Stomach smooth muscle (tissue), 2 donors: ENCODE measurements at regions not wholly inside any gene's neighbourhood (a gene's known extent, or its start where the extent isn't known, plus 50 kb on each side); places are given as distances from the start of the nearest gene placed in this dataset.

ENCODE experiments used
- H3K27ac ChIP-seq: one replicate; pipeline ENCODE4 v1.7.0; 2013; ENCODE audit warnings: mild to moderate bottlenecking, low read length, inconsistent platforms
- H3K27me3 ChIP-seq, 2 donors: one replicate each; pipeline ENCODE4 v1.7.0; 2013; ENCODE audit warnings: low read length in 2 of 2; ENCODE audit not compliant: insufficient read depth in 2 of 2, control insufficient read depth in 1 of 2
- H3K36me3 ChIP-seq, 2 donors: one replicate each; pipeline ENCODE4 v1.7.0; 2013; ENCODE audit warnings: low read length in 2 of 2; ENCODE audit not compliant: control insufficient read depth in 2 of 2, insufficient read depth in 2 of 2
- H3K4me1 ChIP-seq: one replicate; pipeline ENCODE4 v1.7.0; 2013; ENCODE audit warnings: low read length; ENCODE audit not compliant: control insufficient read depth, insufficient read depth
- H3K4me3 ChIP-seq, 2 donors: one replicate each; pipeline ENCODE4 v1.7.0; 2013; ENCODE audit warnings: low read length in 2 of 2
- H3K9ac ChIP-seq, 2 donors: one replicate each; pipeline ENCODE4 v1.7.0; 2013; ENCODE audit warnings: low read length in 2 of 2, mild to moderate bottlenecking in 1 of 2
- H3K9me3 ChIP-seq, 2 donors: one replicate each; pipeline ENCODE4 v1.7.0; 2013; ENCODE audit warnings: low read length in 2 of 2; ENCODE audit not compliant: control insufficient read depth in 2 of 2
- donor health status: healthy.
- donor health status: Pancreatic carcinoma.

GRCh38 chr7:67447297-67447696 is 450.7 kb downstream of the TYW1 start:
- H3K9me3 ChIP-seq, result peaks cover 5 to 6% of the 10 kb centered on the region in 2 donors
- no peak overlapping the region for H3K27ac ChIP-seq
- no peak overlapping the region for H3K4me3 ChIP-seq
- H3K36me3 ChIP-seq, result no peaks in the 10 kb centered on the region
- H3K9ac ChIP-seq, result no peak overlapping the region
- H3K27me3 ChIP-seq, result no peaks in the 10 kb centered on the region
- H3K4me1 ChIP-seq, result no peaks in the 10 kb centered on the region

- no peaks in the 10 kb centered on the region for H3K36me3 ChIP-seq
- no peak overlapping the region for H3K9ac ChIP-seq
Measured at GRCh38 chr7:67448271-67448670, 451.6 kb downstream of the TYW1 start.

GRCh38 chr7:67450171-67450570 is 453.5 kb downstream of the TYW1 start:
- Histone ChIP-seq H3K9me3 (peaks cover 0 to 5% of the 10 kb centered on the region in 2 donors), H3K36me3 (no peaks in the 10 kb centered on the region), H3K27me3 (no peaks in the 10 kb centered on the region), H3K4me3 (no peak overlapping the region), H3K27ac (no peak overlapping the region), H3K4me1 (no peaks in the 10 kb centered on the region), H3K9ac (no peak overlapping the region)

More at GRCh38 chr7:67448271-67448670, 451.6 kb downstream of the TYW1 start:
- Histone ChIP-seq H3K4me1 (no peaks in the 10 kb centered on the region), H3K9me3 (peaks cover 5 to 6% of the 10 kb centered on the region in 2 donors), H3K27ac (no peak overlapping the region), H3K4me3 (no peak overlapping the region), H3K27me3 (no peaks in the 10 kb centered on the region)

- Histone ChIP-seq H3K9ac (no peak overlapping the region), H3K27me3 (no peaks in the 10 kb centered on the region), H3K9me3 (peaks cover 0 to 5% of the 10 kb centered on the region in 2 donors), H3K36me3 (no peaks in the 10 kb centered on the region), H3K4me1 (no peaks in the 10 kb centered on the region), H3K27ac (no peak overlapping the region), H3K4me3 (no peak overlapping the region)
Measured at GRCh38 chr7:67451306-67451705, 454.7 kb downstream of the TYW1 start.

GRCh38 chr7:67452516-67453026 is 455.9 kb downstream of the TYW1 start:
- Histone ChIP-seq H3K36me3 (no peaks in the 10 kb centered on the region), H3K27me3 (no peaks in the 10 kb centered on the region), H3K4me1 (no peaks in the 10 kb centered on the region), H3K4me3 (no peak overlapping the region), H3K9me3 (no peaks in the 10 kb centered on the region), H3K9ac (no peak overlapping the region), H3K27ac (no peak overlapping the region)

GRCh38 chr7:67453580-67454380 is 457.1 kb downstream of the TYW1 start:
- H3K9ac ChIP-seq, result no peak overlapping the region
- no peak overlapping the region for H3K27ac ChIP-seq
- H3K27me3 ChIP-seq, result no peaks in the 10 kb centered on the region
- H3K4me1 ChIP-seq, result no peaks in the 10 kb centered on the region
- no peaks in the 10 kb centered on the region for H3K9me3 ChIP-seq
- H3K4me3 ChIP-seq, result no peak overlapping the region
- no peaks in the 10 kb centered on the region for H3K36me3 ChIP-seq

GRCh38 chr7:67455508-67455907 is 458.9 kb downstream of the TYW1 start:
- Histone ChIP-seq H3K36me3 (no peaks in the 10 kb centered on the region), H3K4me3 (no peak overlapping the region), H3K27ac (no peak overlapping the region), H3K9ac (no peak overlapping the region), H3K4me1 (no peaks in the 10 kb centered on the region), H3K9me3 (no peaks in the 10 kb centered on the region), H3K27me3 (no peaks in the 10 kb centered on the region)

GRCh38 chr7:67462781-67463191 is 466.2 kb downstream of the TYW1 start:
- no peak overlapping the region for H3K9ac ChIP-seq
- peak overlapping the region in 1 of 2 donors; percentile 15 for H3K4me3 ChIP-seq
- H3K9me3 ChIP-seq, result no peaks in the 10 kb centered on the region
- no peaks in the 10 kb centered on the region for H3K36me3 ChIP-seq
- H3K27ac ChIP-seq, result peak overlapping the region; percentile 37
- H3K27me3 ChIP-seq, result no peaks in the 10 kb centered on the region
- peaks cover 16% of the 10 kb centered on the region for H3K4me1 ChIP-seq

GRCh38 chr7:67463316-67463715 is 466.7 kb downstream of the TYW1 start:
- Histone ChIP-seq H3K4me1 (peaks cover 16% of the 10 kb centered on the region), H3K4me3 (no peak overlapping the region), H3K27me3 (no peaks in the 10 kb centered on the region), H3K9ac (no peak overlapping the region), H3K36me3 (no peaks in the 10 kb centered on the region), H3K27ac (peak overlapping the region; percentile 24), H3K9me3 (no peaks in the 10 kb centered on the region)

GRCh38 chr7:67463983-67464382 is 467.4 kb downstream of the TYW1 start:
- Histone ChIP-seq H3K36me3 (no peaks in the 10 kb centered on the region), H3K4me1 (peaks cover 16% of the 10 kb centered on the region), H3K27ac (no peak overlapping the region), H3K9ac (no peak overlapping the region), H3K27me3 (no peaks in the 10 kb centered on the region), H3K9me3 (no peaks in the 10 kb centered on the region), H3K4me3 (no peak overlapping the region)

- H3K27me3 ChIP-seq, result no peaks in the 10 kb centered on the region
- H3K4me3 ChIP-seq, result no peak overlapping the region
- no peak overlapping the region for H3K27ac ChIP-seq
- H3K4me1 ChIP-seq, result peaks cover 29% of the 10 kb centered on the region
- H3K9ac ChIP-seq, result no peak overlapping the region
- H3K9me3 ChIP-seq, result no peaks in the 10 kb centered on the region
- H3K36me3 ChIP-seq, result no peaks in the 10 kb centered on the region
Measured at GRCh38 chr7:67466109-67466508, 469.5 kb downstream of the TYW1 start.
